Superior temporal gyrus (tissue), 1 donor: ENCODE measurements at regions not wholly inside any gene's neighbourhood (a gene's known extent, or its start where the extent isn't known, plus 50 kb on each side); places are given as distances from the start of the nearest gene placed in this dataset.
"Not testable (repeated sequence)": the region's sequence is repeated elsewhere in the genome, so short reads cannot be mapped to it uniquely, and the experiment has no call there.

Source experiments
- DNase-seq: peaks from one replicate; pipeline ENCODE4 v3.0.0-alpha.2; 2016; ENCODE audit errors: extremely low spot score

DNA sequence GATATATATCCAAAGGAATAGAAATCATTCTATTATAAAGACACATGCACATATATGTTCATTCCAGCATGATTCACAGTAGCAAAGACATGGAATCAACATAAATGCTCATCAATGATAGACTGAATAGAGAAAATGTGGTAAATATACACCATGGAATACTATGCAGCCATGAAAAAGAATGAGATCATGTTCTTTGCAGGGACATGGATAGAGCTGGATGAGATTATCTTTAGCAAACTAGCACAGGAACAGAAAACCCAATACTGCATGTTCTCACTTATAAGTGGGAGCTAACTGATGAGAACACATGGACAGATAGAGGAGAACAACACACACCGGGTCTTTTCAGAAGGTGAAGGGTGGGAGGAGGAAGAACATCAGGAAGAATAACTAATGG lies 1318.6 kb downstream of the PCDH19 start:
- no peak for DNase-seq

DNA sequence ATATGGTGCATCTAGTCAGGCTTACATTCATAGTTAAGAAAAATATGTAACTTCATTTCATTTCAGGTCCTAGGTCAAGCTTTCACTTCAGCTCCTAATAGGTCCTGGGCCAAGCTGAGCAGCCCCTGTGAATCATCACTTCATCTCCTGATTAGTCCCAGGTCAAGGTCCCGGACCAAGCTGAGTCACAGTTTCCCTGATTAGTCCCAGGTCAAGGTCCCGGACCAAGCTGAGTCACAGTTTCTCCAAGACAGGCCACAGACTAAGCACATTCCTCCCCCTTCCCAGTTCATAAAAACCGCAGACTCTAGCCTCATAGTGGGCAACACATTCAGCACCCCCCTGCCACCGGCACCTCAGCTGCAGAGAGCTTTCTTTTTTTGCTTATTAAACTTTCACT lies 1331.8 kb downstream of the PCDH19 start:
- no peak for DNase-seq

DNA sequence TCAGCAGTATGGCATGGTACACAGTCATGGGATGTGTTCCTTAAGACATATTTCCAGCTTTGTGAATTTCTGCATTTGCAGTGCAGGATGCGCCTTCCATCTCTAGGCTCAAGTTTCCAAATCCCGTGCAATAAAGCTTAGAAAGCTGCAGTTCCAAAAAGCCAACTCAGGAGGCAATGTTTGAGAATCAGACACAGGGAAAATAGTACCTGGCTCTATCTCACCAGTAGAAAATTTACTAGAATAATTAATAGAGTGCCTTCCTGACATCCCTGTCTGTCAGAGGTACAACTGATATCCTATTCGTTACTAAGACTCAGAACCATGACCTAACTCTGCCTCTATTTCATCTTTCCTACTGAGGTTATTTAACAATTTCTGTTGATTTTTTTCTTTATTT lies 1333.0 kb downstream of the PCDH19 start:
- no peak for DNase-seq

DNA sequence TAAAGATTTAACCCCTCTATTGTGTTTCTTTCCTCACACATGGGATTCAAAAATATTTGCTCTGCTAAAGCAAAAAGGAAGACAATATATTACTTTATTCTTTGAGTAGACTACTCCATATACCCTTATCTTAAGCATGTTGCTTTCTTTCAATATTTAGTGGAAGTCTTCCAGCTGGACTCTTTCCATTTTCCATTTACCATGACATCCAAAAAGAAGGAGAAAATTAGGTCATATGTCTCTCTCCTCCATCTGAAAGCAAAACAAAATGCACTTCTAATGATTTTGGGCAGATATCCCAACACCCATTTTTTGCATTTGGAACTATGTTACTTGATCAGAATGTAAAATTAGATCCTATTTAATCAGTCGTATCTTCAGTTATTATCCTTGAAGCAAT lies 1336.5 kb downstream of the PCDH19 start:
- no peak for DNase-seq

DNA sequence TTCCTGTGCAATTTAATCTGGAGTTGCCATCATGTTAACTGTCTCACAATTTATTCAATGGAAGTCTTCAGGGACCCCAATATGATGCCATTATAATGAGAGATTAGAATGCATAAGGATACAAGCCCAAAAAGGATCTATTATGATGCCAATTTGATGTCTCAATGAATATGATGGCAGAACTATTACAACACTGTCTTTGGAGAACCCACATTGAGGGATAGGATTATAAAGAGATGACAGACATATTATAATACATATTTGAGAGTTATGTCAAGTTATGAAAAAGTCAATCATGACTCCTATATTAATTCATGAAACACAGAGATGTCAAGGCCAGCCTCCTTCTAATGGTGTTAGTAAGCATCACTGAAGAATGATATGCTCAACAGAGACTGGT lies 1358.4 kb downstream of the PCDH19 start:
- no peak for DNase-seq

DNA sequence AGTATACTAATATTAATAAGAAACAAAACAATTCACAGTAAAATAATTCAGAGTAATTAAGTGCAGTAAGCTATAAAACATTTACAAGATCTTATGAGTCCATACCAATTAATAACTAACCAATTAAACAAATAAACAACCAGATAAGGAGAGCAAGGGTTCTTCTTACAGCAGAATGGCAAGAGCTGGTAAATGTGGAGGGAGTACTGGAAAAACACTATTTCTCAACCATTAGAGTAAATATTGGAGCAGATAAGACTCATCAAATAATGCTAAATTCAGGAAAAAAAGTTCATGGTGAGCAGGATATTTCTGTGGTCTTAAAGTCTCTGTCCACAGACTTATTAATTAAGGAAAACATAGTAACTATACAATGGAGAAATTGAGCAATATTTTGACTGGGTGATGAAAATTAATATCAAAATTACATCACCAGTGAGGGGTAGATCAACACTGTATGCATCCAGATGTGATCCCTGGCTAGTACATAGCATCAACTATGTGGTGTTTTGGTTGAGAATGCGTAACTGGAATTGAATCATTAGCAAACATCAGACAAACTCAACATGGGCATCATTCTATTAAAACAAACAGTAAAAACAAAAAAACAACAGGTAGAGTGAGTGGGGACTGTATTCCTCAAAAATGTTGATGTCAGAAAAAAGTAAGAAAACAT lies 1376.7 kb downstream of the PCDH19 start:
- no peak for DNase-seq

DNA sequence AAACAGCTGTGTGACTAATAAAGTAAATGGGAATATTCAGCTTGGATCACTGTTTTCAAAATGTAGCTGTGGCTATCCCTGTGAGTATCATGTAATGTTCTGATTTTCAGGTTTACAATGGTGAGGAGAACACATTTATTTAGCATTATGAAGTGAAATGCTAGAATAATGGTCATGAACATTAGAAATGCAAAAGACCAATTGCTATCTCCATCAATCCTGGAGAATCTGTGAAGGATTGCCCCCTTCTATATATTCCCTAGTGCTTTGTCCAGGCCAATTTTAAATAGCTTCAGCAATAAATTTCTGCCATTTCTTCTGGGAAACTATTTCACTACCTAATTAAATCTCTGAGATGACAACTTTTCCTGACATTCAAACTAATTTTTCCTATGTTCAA lies 1399.1 kb downstream of the PCDH19 start:
- DNase-seq: no peak

DNA sequence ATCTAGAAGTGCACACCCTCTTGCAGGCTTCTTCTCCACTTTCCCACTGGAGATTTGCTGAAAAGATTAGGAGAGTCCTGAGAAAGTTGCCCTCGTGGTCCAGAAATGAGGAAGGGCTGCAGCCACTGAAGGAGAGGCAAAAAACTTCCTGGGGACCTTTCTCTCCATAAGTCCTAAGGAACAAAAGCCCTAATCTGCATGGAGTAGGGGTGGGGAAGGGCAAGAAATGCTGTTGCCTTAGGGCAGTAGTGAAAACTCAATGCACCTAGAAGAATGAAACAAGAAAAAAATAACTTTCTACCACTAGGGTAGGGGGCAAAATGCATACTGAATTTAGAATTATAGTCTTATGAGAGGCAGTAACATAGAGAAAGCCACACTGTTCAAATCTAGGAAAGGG lies 1408.8 kb downstream of the PCDH19 start:
- DNase-seq: no peak

DNA sequence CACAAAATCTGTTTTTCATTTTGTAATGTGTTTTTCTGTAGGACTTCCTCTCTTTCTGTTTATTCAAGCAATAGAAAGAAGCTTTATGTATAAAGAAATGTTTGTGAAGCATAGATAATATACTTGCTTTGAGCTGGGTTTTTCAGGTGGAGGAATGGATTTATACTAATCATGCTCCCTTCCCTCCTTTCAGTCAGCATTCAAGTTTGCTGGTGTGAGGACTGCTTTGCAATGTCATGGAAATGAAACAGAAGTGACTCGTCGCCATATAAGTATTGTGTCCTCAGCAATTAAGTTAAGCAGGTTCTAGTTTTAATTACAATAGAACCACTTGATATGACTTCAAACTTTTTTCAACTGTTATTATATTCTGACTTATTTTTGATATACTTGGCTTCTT lies 1447.1 kb downstream of the PCDH19 start:
- no peak for DNase-seq

DNA sequence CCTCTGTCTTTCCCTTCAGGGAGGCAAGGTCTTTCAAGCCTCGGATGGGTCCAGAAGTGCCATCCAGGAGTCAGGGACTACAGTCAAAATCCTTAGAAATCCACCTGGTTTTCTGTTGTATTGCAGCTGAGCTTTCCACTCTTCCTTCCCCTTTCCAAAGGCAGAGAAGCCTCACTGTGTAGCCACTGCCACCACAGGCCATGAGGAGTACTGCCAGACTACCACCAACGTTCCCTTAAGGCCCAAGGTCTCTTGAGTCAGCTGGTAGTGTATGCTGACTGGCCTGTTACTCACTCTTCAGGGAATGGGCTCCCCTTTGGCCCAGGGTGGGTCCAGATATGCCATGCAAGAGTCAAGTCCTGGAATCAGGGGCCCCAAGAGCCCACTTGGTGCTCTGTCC lies 1454.1 kb downstream of the PCDH19 start:
- DNase-seq: no peak

DNA sequence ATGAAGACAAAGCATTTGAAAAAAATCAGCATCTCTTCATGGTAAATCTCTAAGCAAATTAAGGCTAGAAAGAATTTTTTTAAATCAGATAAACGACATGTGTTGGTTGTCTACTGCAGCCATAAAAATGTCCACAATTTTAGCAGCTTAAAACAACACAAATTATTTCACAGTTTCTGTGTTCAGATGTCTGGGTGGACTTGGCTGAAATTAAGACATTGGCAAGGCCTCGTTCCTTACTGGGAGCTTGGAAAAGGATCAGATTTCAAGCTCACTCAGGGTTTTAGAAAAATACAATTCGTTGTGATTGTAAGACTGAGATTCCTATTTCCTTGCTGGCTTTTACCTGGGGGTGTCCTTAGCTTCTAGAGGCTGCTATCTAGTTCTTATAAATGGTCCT lies 1470.6 kb downstream of the PCDH19 start:
- no peak for DNase-seq

DNA sequence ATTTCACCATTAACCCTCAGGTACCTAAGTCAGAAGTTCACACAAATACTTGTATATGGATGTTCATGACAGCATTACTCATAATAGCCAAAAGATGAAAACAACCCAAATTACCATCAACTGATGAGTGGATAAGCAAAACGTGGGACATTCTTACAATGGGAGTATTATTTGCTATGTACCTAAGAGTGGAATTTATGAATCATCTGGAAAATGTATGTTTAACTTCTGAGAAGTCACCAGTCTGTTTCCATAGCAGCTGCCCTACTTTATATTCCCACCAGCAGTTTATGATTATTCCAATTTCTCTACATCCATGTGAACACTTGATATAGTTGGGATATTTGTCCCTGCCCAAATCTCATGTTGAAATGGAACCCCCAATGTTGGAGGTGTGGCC lies 1478.9 kb downstream of the PCDH19 start:
- DNase-seq: no peak

DNA sequence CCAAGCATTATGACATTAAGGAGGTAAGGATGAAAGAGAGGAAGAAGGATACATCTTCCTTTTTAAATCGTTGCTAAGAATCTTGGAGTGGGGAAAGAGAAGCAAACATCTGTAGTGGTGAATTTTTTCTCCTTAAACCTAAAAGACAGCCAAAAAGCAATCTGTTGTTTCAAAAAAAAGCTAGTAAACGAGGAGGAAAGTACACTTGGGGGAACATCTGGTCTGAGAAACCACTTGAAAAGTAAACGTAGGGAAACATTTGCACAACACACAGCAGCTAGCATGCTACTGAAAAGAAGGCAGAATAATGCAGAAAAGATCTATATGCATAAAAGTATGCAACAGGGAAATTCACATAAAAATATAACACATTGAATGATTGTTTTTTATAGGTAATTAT lies 1485.6 kb downstream of the PCDH19 start:
- DNase-seq: no peak

DNA sequence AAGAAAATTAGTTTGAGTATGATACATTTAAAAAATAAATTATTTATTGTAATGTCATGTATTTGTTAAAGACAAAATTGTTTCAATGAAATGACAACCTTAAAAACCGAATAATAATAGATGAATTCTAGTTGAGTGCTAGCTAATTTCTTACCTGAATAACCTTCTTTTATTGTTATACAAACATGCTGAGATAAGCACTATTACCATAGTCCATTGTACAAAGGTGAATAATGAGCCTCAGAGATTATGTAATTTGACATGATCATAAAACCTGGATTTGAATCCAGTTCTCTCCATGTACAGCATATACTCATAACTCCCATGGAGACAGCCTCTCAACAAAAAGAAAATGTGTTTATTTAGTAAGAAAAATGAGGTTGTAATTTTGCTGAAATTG lies 1512.9 kb downstream of the PCDH19 start:
- DNase-seq: no peak

DNA sequence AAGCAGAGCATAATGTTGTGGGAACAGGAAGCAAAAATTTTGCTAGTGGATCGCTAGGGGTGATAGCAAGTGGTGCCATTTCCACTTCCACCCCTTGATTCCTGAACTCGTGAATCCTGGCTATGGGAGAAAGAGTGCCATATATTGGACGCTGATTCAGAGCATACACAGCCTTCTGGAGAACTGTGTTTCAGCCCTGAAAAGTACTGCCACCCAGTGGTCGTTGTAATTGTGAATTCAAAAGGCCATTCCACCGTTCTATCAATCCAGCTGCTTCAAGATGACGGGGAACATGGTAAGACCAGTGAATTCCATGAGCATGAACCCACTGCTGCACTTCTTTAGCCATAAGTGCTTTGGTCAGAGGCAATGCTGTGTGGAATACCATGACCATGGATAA lies 1559.4 kb downstream of the PCDH19 start:
- not testable (repeated sequence) for DNase-seq
